ENCODE measurements at regions not wholly inside any gene's neighbourhood (a gene's known extent, or its start where the extent isn't known, plus 50 kb on each side); places are given as distances from the start of the nearest gene placed in this dataset.
"Not testable (repeated sequence)": the region's sequence is repeated elsewhere in the genome, so short reads cannot be mapped to it uniquely, and the experiment has no call there.

DNA sequence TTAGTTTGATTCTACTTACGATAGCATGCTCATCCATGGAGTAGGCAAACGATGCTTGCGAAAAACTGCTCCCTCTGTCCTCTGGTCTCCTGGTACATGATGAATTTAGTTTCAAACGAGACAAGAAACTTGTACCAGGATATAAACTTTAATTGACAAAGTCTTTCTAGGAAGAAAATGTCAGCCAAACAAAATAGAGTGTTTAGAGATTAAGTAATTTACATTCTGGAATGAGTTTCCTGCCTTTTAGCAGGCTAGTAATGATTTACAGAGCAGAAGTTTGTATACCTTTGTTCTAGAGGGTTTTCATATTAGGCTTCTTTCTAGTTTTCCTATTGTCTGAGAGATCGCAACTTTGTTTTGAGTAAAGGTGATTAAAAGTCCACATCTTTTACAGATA is 206.9 kb downstream of the RPL10L start:
- no peak for DNase-seq

GRCh38 chr14:46433381-46433780 is 218.2 kb downstream of the RPL10L start:
- no peak for DNase-seq

GRCh38 chr14:46432516-46432915 is 219.1 kb downstream of the RPL10L start:
- DNase-seq: peak in 1 of 58 donors; percentile 0

GRCh38 chr14:46417066-46417465 is 234.5 kb downstream of the RPL10L start:
- DNase-seq: no peak

DNA sequence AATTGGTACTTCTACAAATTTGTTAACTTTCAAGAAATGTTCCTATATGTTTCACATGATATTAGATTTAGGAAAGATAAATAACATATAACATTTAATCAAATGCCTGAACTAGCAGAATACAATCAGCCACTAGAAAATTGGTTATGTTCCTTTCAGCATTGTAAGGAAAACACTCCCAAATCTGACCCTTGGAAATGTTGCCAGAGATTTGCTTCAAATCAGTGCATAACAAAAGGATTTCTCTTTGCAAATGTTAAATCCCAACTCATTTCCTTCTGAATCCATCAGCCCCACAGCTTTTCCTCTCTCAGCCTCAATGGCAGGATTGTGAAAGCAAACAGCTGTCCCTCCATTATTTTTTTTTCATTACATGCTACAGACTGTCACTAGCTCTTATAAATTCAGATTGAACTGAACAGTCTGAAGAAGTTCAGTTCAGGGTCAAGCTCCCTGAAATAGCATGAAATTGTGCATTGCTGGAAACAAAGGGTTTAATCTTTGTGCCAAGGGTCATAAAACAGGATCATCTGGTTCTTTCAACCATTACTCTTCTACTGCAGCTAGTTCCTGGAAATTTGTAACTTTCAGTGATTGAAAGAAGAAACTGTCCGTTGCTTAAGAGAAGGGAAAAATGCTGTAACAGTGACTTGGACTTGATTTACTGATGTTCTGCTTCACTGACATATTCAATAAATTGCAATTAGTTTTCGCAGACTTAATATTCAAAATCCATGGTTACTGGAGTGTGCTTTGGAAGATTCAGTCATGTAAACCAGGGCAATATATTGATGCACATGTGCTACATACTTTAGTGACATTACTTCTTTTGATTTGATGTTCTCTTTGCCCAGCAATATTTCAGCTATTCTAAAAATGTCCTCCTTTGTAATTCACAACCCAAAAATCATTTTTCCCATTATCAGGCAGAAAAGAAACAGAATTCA is 246.4 kb downstream of the RPL10L start:
- DNase-seq: no peak

GRCh38 chr14:46402001-46402690 is 249.4 kb downstream of the RPL10L start:
- DNase-seq: not testable (repeated sequence)

DNA sequence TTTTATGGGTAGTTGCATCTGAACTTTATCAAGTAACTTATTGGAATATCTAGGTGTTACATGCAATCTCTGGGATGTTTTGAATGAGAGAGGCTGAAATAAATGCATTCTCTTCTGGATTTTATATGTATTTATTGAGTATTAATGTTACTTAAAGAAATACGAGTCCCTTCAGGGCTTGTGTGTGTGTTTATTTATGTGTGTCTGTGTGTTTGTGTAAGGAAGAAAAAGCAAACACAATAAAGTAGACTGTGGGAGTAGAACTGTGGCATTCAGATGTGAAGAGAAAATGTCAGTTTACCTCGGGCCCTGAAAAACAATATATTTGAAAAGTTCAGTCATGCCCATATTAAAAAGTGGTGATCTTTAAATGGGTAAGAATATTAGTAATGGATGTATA is 250.5 kb downstream of the RPL10L start:
- no peak for DNase-seq

- no peak for DNase-seq
Measured at GRCh38 chr14:46399049-46399448, 252.5 kb downstream of the RPL10L start.

DNA sequence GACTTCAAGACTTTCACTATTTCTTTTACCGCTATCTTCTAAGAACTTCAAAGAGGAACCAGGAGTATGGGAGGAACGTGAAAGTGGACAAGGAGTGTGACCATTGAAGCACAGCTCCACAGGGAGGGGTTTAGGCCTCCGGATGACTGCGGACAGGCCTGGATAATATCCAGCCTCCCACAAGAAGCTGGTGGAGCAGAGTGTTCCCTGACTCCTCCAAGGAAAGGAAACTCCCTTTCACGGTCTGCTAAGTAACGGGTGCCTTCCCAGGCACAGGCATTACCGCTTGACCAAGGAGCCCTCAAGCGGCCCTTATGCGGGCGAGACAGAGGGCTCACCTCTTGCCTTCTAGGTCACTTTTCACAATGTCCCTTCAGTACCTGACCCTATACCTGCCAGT is 267.0 kb downstream of the RPL10L start:
- DNase-seq: no peak

- no peak for DNase-seq
Measured at GRCh38 chr14:46381674-46382073, 269.9 kb downstream of the RPL10L start.

GRCh38 chr14:46378248-46378647 is 273.3 kb downstream of the RPL10L start:
- no peak for DNase-seq

DNA sequence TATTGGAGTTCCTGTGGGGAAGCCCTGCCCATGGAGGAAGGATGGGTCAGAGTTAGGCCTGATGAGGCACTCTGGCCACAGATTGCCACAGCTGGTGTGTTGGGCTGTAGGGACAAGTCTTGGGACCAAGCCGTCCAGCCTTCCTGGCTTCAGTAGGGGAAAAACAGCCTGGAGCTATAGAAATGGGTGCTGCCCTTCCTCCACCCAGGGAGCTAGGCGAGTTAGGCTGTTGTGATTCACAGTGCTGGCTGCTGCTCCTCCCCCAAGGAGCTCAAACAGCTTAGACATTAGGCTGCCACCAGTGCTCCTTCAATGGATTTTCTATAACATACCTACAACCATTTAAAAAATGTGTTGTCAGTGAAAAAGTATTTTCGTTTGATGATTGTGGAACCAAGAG is 274.3 kb downstream of the RPL10L start:
- DNase-seq: no peak

- DNase-seq: no peak
Measured at GRCh38 chr14:46369391-46369790, 282.2 kb downstream of the RPL10L start.

- DNase-seq: peak in 9 of 58 donors; percentile 1 to 41 (median 3)
Measured at GRCh38 chr14:46368275-46368674, 283.3 kb downstream of the RPL10L start.

GRCh38 chr14:46352844-46353243 is 298.7 kb downstream of the RPL10L start:
- DNase-seq: no peak

- peak in 1 of 58 donors; percentile 24 for DNase-seq
Measured at GRCh38 chr14:46344327-46344937, 307.1 kb downstream of the RPL10L start.

DNA sequence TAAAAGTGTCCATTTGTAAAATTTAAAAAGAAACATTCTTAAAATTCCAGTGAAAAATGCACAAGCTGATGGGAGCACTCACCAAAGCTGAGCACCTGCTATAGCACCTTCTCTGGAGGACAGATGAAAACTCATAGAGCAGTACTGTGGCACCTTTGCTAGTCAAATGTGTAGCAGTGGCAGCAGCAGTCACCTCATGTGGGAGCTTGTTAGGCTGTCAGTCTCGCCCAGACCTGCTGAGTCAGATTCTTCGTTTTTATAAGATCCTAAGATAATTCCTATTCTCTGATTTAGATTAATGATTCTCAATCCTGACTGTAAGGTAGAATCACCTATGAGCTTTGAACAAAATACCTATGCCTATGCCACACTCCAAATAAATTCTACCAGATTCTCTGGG is 325.8 kb downstream of the RPL10L start:
- DNase-seq: no peak

DNA sequence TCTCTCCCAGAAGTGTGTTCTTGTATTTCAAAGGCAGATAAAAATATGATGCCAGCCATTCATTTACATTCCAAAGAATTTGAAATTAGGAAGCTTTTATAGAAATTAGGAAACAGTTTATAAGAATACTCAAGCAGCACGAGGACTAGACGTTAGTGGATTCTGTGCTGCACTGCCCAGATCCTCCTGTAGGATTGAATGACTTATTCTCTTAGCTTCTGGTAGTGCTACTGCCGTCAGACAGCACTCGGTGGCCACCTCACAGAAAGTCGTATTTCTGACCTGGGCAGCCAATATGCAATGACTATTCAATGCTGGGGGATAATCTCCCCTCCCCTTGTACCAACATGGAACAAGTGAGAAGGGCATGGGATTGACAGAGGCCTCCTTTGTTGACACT is 326.4 kb downstream of the RPL10L start:
- no peak for DNase-seq

DNA sequence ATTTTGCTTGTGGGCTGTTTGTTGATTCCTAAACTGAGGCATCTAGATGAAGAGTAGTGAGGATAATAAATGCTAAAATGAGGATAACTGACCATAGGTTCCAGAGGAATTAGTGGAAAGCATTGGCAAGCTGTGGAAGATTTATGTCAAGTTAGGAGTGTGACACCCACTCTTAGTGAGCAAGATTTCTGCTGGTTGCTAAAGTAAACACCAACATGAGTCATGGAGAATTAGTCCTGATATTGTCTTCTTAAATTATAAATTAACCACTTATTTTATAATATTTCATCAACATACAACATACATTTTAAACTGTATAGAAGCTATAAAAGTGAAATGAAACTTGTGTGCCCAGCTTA is 328.2 kb downstream of the RPL10L start:
- no peak for DNase-seq

DNA sequence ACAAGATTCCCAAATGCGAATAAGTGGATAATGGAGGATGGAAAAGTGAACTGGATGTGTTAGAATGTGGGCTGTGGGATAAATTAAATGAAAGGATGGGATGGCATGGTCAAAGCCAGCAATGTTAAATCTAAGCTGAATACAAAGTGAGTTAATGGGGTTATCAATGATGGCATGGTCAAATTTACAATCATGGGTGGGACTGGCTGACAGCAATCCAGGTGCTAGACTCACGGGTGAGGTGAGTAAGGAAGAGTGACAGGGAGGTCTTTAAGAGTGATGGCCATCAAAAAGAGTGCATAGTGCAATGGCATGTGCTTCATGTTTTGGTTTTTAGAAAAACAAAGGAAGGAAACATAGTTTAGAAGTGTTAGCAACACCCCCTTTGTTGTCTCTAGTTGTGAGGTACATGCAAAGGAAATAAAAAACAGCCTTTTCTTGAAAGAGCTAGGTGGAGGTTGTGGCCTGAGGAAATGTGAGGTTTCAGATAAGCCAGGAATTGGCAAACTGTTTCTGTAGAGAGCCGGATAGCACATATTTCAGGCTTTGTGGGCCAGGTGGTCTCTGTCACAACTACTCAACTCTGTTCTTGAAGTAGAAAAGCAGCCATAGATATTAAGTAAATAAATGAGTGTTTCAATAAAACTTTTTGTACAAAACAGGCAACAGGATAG is 328.7 kb downstream of the RPL10L start:
- DNase-seq: no peak

GRCh38 chr14:46322076-46322475 is 329.5 kb downstream of the RPL10L start:
- no peak for DNase-seq

GRCh38 chr14:46306267-46306666 is 345.3 kb downstream of the RPL10L start:
- DNase-seq: no peak
